ENCODE measurements at regions not wholly inside any gene's neighbourhood (a gene's known extent, or its start where the extent isn't known, plus 50 kb on each side); places are given as distances from the start of the nearest gene placed in this dataset.

DNA sequence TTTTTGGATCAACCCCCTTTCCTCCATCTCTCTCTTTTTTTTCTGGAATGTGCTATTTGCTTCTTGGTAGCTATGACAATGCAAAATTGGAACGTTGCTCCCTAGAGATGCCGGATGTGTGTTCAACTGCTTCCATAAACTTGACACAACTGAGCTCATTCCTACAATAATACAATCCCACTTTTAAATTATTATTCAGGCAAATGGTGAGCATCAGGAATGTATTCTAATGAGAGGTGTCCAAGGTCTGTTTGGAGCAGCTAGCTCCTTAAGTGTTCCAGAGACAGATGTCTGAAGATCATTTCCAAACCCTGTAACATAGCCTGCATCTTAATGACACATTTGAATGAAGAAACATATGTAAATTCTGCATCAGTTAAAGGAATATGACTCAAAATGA is 518.4 kb downstream of the TAF11L14 start:
- FAIRE-seq = no peak
- TF ChIP-seq ZKSCAN8 (CRISPR knock-in tag; IDR thresholded peaks at IDR 0.05) (no peak), ZC3H8 (IDR thresholded peaks at IDR 0.05) (no peak), ZFX (CRISPR knock-in tag; IDR thresholded peaks at IDR 0.05) (no peak), CHD1 (IDR thresholded peaks at IDR 0.05; ENCODE audit: low read length) (no peak), SMARCB1 (IDR thresholded peaks at IDR 0.05; ENCODE audit: insufficient read length, low read depth) (no peak), ARNT (IDR thresholded peaks at IDR 0.05) (no peak), LCOR (CRISPR knock-in tag; IDR thresholded peaks at IDR 0.05) (no peak), NFATC3 (IDR thresholded peaks at IDR 0.05) (no peak), NFIC (IDR thresholded peaks at IDR 0.05) (no peak), POU5F1 (IDR thresholded peaks at IDR 0.05; ENCODE audit: borderline replicate concordance, low read depth, low read length, partially characterized antibody) (no peak), ZC3H11A (IDR thresholded peaks at IDR 0.05; ENCODE audit: low read depth, low read length) (no peak)
- TF ChIP-seq, protein P1, sequence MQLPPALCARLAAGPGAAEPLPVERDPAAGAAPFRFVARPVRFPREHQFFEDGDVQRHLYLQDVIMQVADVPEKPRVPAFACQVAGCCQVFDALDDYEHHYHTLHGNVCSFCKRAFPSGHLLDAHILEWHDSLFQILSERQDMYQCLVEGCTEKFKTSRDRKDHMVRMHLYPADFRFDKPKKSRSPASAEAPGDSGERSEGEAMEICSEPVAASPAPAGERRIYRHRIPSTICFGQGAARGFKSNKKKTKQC (CRISPR knock-in tag; IDR thresholded peaks at IDR 0.05) = no peak
- TF ChIP-seq, protein P2, sequence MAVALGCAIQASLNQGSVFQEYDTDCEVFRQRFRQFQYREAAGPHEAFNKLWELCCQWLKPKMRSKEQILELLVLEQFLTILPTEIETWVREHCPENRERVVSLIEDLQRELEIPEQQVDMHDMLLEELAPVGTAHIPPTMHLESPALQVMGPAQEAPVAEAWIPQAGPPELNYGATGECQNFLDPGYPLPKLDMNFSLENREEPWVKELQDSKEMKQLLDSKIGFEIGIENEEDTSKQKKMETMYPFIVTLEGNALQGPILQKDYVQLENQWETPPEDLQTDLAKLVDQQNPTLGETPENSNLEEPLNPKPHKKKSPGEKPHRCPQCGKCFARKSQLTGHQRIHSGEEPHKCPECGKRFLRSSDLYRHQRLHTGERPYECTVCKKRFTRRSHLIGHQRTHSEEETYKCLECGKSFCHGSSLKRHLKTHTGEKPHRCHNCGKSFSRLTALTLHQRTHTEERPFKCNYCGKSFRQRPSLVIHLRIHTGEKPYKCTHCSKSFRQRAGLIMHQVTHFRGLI (CRISPR knock-in tag; IDR thresholded peaks at IDR 0.05) = no peak
- TF ChIP-seq, protein P3, sequence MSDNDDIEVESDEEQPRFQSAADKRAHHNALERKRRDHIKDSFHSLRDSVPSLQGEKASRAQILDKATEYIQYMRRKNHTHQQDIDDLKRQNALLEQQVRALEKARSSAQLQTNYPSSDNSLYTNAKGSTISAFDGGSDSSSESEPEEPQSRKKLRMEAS (CRISPR knock-in tag; IDR thresholded peaks at IDR 0.05) = no peak
- TF ChIP-seq, protein P4, sequence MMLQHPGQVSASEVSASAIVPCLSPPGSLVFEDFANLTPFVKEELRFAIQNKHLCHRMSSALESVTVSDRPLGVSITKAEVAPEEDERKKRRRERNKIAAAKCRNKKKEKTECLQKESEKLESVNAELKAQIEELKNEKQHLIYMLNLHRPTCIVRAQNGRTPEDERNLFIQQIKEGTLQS (IDR thresholded peaks at IDR 0.05) = no peak
- TF ChIP-seq, protein P4 (CRISPR knock-in tag; conservative IDR thresholded peaks at IDR 0.05) = no peak
- TF ChIP-seq, protein P5, sequence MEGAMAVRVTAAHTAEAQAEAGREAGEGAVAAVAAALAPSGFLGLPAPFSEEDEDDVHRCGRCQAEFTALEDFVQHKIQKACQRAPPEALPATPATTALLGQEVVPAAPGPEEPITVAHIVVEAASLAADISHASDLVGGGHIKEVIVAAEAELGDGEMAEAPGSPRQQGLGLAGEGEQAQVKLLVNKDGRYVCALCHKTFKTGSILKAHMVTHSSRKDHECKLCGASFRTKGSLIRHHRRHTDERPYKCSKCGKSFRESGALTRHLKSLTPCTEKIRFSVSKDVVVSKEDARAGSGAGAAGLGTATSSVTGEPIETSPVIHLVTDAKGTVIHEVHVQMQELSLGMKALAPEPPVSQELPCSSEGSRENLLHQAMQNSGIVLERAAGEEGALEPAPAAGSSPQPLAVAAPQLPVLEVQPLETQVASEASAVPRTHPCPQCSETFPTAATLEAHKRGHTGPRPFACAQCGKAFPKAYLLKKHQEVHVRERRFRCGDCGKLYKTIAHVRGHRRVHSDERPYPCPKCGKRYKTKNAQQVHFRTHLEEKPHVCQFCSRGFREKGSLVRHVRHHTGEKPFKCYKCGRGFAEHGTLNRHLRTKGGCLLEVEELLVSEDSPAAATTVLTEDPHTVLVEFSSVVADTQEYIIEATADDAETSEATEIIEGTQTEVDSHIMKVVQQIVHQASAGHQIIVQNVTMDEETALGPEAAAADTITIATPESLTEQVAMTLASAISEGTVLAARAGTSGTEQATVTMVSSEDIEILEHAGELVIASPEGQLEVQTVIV (CRISPR knock-in tag; IDR thresholded peaks at IDR 0.05; ENCODE audit: borderline replicate concordance) = no peak
- TF ChIP-seq, protein P6, sequence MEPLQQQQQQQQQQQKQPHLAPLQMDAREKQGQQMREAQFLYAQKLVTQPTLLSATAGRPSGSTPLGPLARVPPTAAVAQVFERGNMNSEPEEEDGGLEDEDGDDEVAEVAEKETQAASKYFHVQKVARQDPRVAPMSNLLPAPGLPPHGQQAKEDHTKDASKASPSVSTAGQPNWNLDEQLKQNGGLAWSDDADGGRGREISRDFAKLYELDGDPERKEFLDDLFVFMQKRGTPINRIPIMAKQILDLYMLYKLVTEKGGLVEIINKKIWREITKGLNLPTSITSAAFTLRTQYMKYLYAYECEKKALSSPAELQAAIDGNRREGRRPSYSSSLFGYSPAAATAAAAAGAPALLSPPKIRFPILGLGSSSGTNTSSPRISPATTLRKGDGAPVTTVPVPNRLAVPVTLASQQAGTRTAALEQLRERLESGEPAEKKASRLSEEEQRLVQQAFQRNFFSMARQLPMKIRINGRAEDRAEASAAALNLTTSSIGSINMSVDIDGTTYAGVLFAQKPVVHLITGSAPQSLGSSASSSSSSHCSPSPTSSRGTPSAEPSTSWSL (CRISPR knock-in tag; IDR thresholded peaks at IDR 0.05; ENCODE audit: borderline replicate concordance) = no peak

More for the DNA sequence above, 518.4 kb downstream of the TAF11L14 start:
- no peaks in the 10 kb centered on the region; the same call in none of the 2 replicates for H3K9me3 ChIP-seq (replicated peaks; ENCODE audit: control insufficient read depth, insufficient read depth, low read depth, low read length)
- CTCF ChIA-PET (ENCODE audit: low intra/inter-chr PET ratio) = no interaction called here
- H3K4me1 ChIP-seq (replicated peaks in 1 of 2; ENCODE audit: control insufficient read depth in 2 of 2, insufficient read depth in 2 of 2, low read length in 2 of 2) = no peaks in the 10 kb centered on the region
- 0% methylated on average over 2 of the region's 2 CpGs for WGBS (ENCODE audit: insufficient coverage, low coverage, missing lambda C conversion rate)
- no peak overlapping the region for H3K27ac ChIP-seq (ENCODE audit: extremely low read depth, low read depth, low read length)
- no peak for DNase-seq (ENCODE audit: extremely low read depth in 1 of 4, low spot score in 3 of 4)
- BruUV-seq (replicated peaks) = no TSS peak
- no peak overlapping the region for H3K4me2 ChIP-seq (ENCODE audit: insufficient read depth, low read length)
- no peak overlapping the region for H3K9ac ChIP-seq (ENCODE audit: insufficient read depth in 1 of 2, low read depth in 2 of 2, low read length in 2 of 2)
- no peak overlapping the region for H3K4me3 ChIP-seq
- H4K20me1 ChIP-seq (replicated peaks; ENCODE audit: control insufficient read depth, insufficient read depth, low read length) = no peaks in the 10 kb centered on the region
- in situ Hi-C loops (cut with MboI) = no loop called here
- ATAC-seq = no peak
- no peaks in the 10 kb centered on the region for H3K79me2 ChIP-seq (ENCODE audit: control insufficient read depth, insufficient read depth, low read length)
- no peaks in the 10 kb centered on the region for H3K9me1 ChIP-seq (ENCODE audit: control insufficient read depth, insufficient read depth, low read length)
- H3K36me3 ChIP-seq (ENCODE audit: control insufficient read depth, insufficient read depth, low read length) = no peaks in the 10 kb centered on the region
- no peak overlapping the region for H2AFZ ChIP-seq (ENCODE audit: low read depth, low read length)
- no peaks in the 10 kb centered on the region for H3K27me3 ChIP-seq (ENCODE audit: control insufficient read depth in 2 of 2, insufficient read depth in 2 of 2, low read length in 2 of 2)
- POLR2A ChIA-PET = interaction anchor here (0.6 kb wide), 1 partner anchor 8 kb away, joined by 3 read pairs; no protein-coding TSS in a partner anchor
- intact Hi-C loops (cut with micrococcal nuclease) = no loop called here
